EH (cell line): ENCODE measurements at regions not wholly inside any gene's neighbourhood (a gene's known extent, or its start where the extent isn't known, plus 50 kb on each side); places are given as distances from the start of the nearest gene placed in this dataset.

ENCODE experiments used
- DNase-seq: peaks from one replicate; pipeline ENCODE4 v3.0.0-alpha.2; 2015; ENCODE audit warnings: low read depth

GRCh38 chr10:53003094-53003493 lies 230.5 kb upstream of the MBL2 start:
- no peak for DNase-seq

- DNase-seq = no peak
Observed at GRCh38 chr10:52999681-53000080, 227.1 kb upstream of the MBL2 start.

- no peak for DNase-seq
Observed at GRCh38 chr10:52999258-52999657, 226.7 kb upstream of the MBL2 start.

GRCh38 chr10:52997007-52997406 lies 224.4 kb upstream of the MBL2 start:
- DNase-seq = no peak

GRCh38 chr10:52994370-52994769 lies 221.8 kb upstream of the MBL2 start:
- no peak for DNase-seq

- no peak for DNase-seq
Observed at GRCh38 chr10:52993109-52993508, 220.5 kb upstream of the MBL2 start.

- DNase-seq = no peak
Observed at GRCh38 chr10:52992567-52992966, 220.0 kb upstream of the MBL2 start.

GRCh38 chr10:52988923-52989322 lies 216.3 kb upstream of the MBL2 start:
- no peak for DNase-seq

- DNase-seq = no peak
Observed at GRCh38 chr10:52986125-52986524, 213.5 kb upstream of the MBL2 start.

- DNase-seq = no peak
Observed at GRCh38 chr10:52984169-52984568, 211.6 kb upstream of the MBL2 start.

GRCh38 chr10:52979295-52979990 lies 206.9 kb upstream of the MBL2 start:
- DNase-seq = no peak

- DNase-seq = no peak
Observed at GRCh38 chr10:52977581-52977980, 205.0 kb upstream of the MBL2 start.

- no peak for DNase-seq
Observed at GRCh38 chr10:52967806-52968795, 195.5 kb upstream of the MBL2 start.

GRCh38 chr10:52966904-52967303 lies 194.3 kb upstream of the MBL2 start:
- no peak for DNase-seq

- DNase-seq = no peak
Observed at GRCh38 chr10:52965938-52966401, 193.4 kb upstream of the MBL2 start.

GRCh38 chr10:52965509-52965908 lies 192.9 kb upstream of the MBL2 start:
- DNase-seq = no peak

GRCh38 chr10:52961323-52961722 lies 188.7 kb upstream of the MBL2 start:
- no peak for DNase-seq

- no peak for DNase-seq
Observed at GRCh38 chr10:52959810-52960209, 187.2 kb upstream of the MBL2 start.

- no peak for DNase-seq
Observed at GRCh38 chr10:52956861-52957260, 184.3 kb upstream of the MBL2 start.

- DNase-seq = no peak
Observed at GRCh38 chr10:52956461-52956860, 183.9 kb upstream of the MBL2 start.

GRCh38 chr10:52955337-52955736 lies 182.8 kb upstream of the MBL2 start:
- no peak for DNase-seq

- DNase-seq = no peak
Observed at GRCh38 chr10:52954407-52954806, 181.8 kb upstream of the MBL2 start.

GRCh38 chr10:52952391-52953055 lies 179.9 kb upstream of the MBL2 start:
- no peak for DNase-seq
